Naive thymus-derived CD4-positive, alpha-beta T cell (primary cell): ENCODE measurements at regions not wholly inside any gene's neighbourhood (a gene's known extent, or its start where the extent isn't known, plus 50 kb on each side); places are given as distances from the start of the nearest gene placed in this dataset.
"Not testable (repeated sequence)": the region's sequence is repeated elsewhere in the genome, so short reads cannot be mapped to it uniquely, and the experiment has no call there.

Experiments used
- ATAC-seq: fragments of 150-1000 bp; cut with Tn5 transposase; 2 replicates; pipeline ENCODE4 v1.10.0; 2021; ENCODE audit warnings: mild to moderate bottlenecking, moderate library complexity
- CTCF ChIA-PET: fragments of 350-600 bp; sonication (Branson Sonifier 250); formaldehyde crosslinking; loops from one replicate; lab custom pipeline; 2021; ENCODE audit warnings: antibody characterized with exemption; lab: Charles Lee
- POLR2A ChIA-PET: fragments of 350-600 bp; sonication (Branson Sonifier 250); formaldehyde crosslinking; loops from one replicate; lab custom pipeline; 2021; ENCODE audit warnings: antibody characterized with exemption, inconsistent platforms; lab: Charles Lee
- DNase-seq, 9 donors: peaks; one replicate each; pipeline versions ENCODE4 v3.0.0 to v3.0.0-alpha.2; 2020 to 2022; ENCODE audit warnings: mixed read lengths in 1 of 9
- H3K27ac ChIP-seq: one replicate; pipeline ENCODE4 v1.7.0; 2013; ENCODE audit warnings: mild to moderate bottlenecking, low read depth, low read length, moderate library complexity
- H3K27me3 ChIP-seq, 2 donors: one replicate each; pipeline ENCODE4 v1.7.0; 2013; ENCODE audit warnings: low read length in 2 of 2, mild to moderate bottlenecking in 2 of 2, moderate library complexity in 2 of 2; ENCODE audit not compliant: control insufficient read depth in 2 of 2, insufficient read depth in 2 of 2
- H3K36me3 ChIP-seq, 3 experiments: 1 replicate in 2 of 3; 2 replicates in 1 of 3; pipeline ENCODE4 v1.7.0; 2013; ENCODE audit warnings: low read length in 3 of 3, mild to moderate bottlenecking in 3 of 3, moderate library complexity in 1 of 3; ENCODE audit not compliant: insufficient read depth in 3 of 3, control insufficient read depth in 2 of 3
- H3K4me1 ChIP-seq, 2 donors: one replicate each; pipeline ENCODE4 v1.7.0; 2013; ENCODE audit warnings: low read length in 2 of 2, mild to moderate bottlenecking in 2 of 2, moderate library complexity in 1 of 2; ENCODE audit not compliant: control insufficient read depth in 2 of 2, insufficient read depth in 2 of 2
- H3K4me3 ChIP-seq: 2 replicates; pipeline ENCODE4 v1.7.0; 2013; ENCODE audit warnings: mild to moderate bottlenecking, low read length
- H3K9me3 ChIP-seq, 3 experiments: 1 replicate in 2 of 3; 2 replicates in 1 of 3; pipeline ENCODE4 v1.7.0; 2013; ENCODE audit warnings: low read length in 3 of 3; ENCODE audit not compliant: control insufficient read depth in 2 of 3
- H3K27ac Mint-ChIP-seq, 9 donors: one replicate each; pipeline ENCODE4 v1.8.0; 2020 to 2022; ENCODE audit warnings: mixed read lengths in 9 of 9, mild to moderate bottlenecking in 8 of 9, moderate library complexity in 5 of 9, inconsistent platforms in 2 of 9
- H3K27me3 Mint-ChIP-seq, 5 donors: one replicate each; pipeline ENCODE4 v1.8.0; 2021 to 2022; ENCODE audit warnings: mixed read lengths in 5 of 5, mild to moderate bottlenecking in 1 of 5
- H3K36me3 Mint-ChIP-seq, 5 donors: one replicate each; pipeline ENCODE4 v1.8.0; 2020 to 2022; ENCODE audit warnings: mixed read lengths in 5 of 5, mild to moderate bottlenecking in 3 of 5, inconsistent platforms in 1 of 5
- H3K4me1 Mint-ChIP-seq, 7 donors: one replicate each; pipeline ENCODE4 v1.8.0; 2020 to 2022; ENCODE audit warnings: mixed read lengths in 7 of 7, mild to moderate bottlenecking in 3 of 7, inconsistent platforms in 1 of 7
- H3K4me3 Mint-ChIP-seq, 10 donors: one replicate each; pipeline ENCODE4 v1.8.0; 2020 to 2022; ENCODE audit warnings: mild to moderate bottlenecking in 10 of 10, mixed read lengths in 10 of 10, moderate library complexity in 6 of 10, inconsistent platforms in 2 of 10
- H3K9me3 Mint-ChIP-seq, 11 donors: one replicate each; pipeline ENCODE4 v1.8.0; 2020 to 2022; ENCODE audit warnings: mixed read lengths in 11 of 11, mild to moderate bottlenecking in 4 of 11, inconsistent platforms in 1 of 11, moderate library complexity in 1 of 11
- intact Hi-C, 2 donors: fragments of 100-400 bp; cut with micrococcal nuclease; formaldehyde crosslinking; loops; one replicate each; pipeline ENCODE4 v1.15.1; 2023

DNA sequence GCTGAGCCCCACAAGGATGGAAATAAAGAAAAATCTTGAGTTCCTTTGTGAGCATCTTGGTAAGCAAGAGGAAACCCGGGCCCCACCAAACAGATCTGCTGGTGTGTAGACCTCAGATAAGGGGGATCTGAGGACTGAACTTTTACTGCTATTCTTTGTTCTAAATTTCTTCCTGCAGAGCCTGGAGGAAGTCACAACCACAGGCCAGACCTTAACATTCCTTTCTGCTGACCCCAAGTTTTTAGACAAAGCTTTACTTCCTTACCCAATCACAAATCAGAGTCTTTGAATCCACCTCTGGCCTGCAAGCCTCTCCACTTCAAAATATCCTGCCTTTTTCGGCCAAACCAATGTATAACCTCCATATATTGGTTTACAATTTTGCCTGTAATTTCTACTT lies 352.6 kb upstream of the AUTS2 start:
- no peak overlapping the region for H3K4me3 Mint-ChIP-seq
- peaks cover 0 to 8% (median 0%) of the 10 kb centered on the region in 5 donors for H3K36me3 Mint-ChIP-seq
- H3K4me3 ChIP-seq, result no peak overlapping the region
- ChIA-PET POLR2A (no interaction called here), CTCF (no interaction called here)
- no peaks in the 10 kb centered on the region for H3K27me3 ChIP-seq
- intact Hi-C loops, result no loop called here
- H3K4me1 Mint-ChIP-seq, result no peaks in the 10 kb centered on the region
- H3K36me3 ChIP-seq, result no peaks in the 10 kb centered on the region
- H3K27ac ChIP-seq, result no peak overlapping the region
- peaks cover 0 to 7% (median 0%) of the 10 kb centered on the region in 5 donors for H3K27me3 Mint-ChIP-seq
- no peak for ATAC-seq
- H3K27ac Mint-ChIP-seq, result no peak overlapping the region
- H3K9me3 ChIP-seq, result no peaks in the 10 kb centered on the region
- H3K9me3 Mint-ChIP-seq, result peaks cover 0 to 14% (median 4%) of the 10 kb centered on the region in 11 donors
- no peak for DNase-seq
- no peaks in the 10 kb centered on the region for H3K4me1 ChIP-seq

DNA sequence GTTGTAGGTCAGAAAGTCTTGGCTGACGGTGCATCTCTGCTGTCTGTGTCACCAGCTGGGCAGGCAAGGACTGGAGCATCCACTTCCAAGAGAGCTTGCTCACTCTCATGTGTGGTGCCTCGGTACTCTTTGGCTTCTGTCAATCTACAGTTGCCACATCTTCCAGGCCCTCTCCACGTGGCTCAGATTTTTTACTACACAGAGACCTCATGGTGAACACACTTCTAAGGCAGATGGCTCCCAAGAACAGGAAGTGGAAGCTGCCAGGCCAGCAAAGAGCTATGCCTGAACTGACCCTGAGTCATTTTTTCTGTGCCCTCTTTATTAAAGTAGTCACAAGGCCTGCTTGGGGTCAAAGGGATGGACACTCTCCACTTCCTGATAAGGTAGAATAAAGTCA lies 351.5 kb upstream of the AUTS2 start:
- no peak for DNase-seq
- POLR2A ChIA-PET, result no interaction called here
- no peak for ATAC-seq

DNA sequence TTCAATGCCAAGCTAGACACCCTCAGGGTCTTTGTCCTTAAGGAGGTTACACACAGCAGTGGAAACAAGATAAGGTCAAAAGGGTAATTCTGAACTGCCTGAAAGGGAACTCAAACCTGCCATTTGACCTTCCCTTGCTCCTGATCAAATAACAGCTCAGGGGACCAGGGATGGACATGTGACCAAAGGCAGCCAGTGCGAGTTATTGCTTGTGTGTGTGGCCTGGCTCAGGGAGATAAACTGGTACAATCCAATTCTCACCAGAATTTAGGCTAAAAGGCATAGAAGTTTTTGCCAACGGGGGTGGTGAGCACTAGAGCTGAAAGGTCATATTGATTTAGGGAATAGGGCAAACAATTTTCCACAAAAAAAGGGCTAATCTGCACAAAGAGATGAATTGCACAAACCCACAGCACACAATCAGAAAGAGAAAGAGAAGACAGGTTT lies 349.9 kb upstream of the AUTS2 start:
- ATAC-seq, H3K4me1 ChIP-seq, H3K9me3 ChIP-seq, POLR2A ChIA-PET, H3K4me1 Mint-ChIP-seq, H3K27ac ChIP-seq, H3K27me3 Mint-ChIP-seq, H3K4me3 Mint-ChIP-seq, H3K27ac Mint-ChIP-seq, H3K36me3 ChIP-seq, DNase-seq, H3K4me3 ChIP-seq, intact Hi-C loops, CTCF ChIA-PET, H3K27me3 ChIP-seq: not testable (repeated sequence)
- H3K9me3 Mint-ChIP-seq, result peaks cover 0 to 24% (median 5%) of the 10 kb centered on the region in 11 donors
- H3K36me3 Mint-ChIP-seq, result peaks cover 0 to 12% (median 0%) of the 10 kb centered on the region in 5 donors

More for the DNA sequence above, 351.5 kb upstream of the AUTS2 start:
- intact Hi-C loops, result no loop called here
- Mint-ChIP-seq H3K9me3 (peaks cover 0 to 20% (median 3%) of the 10 kb centered on the region in 11 donors), H3K4me1 (no peaks in the 10 kb centered on the region), H3K27me3 (peaks cover 0 to 7% (median 0%) of the 10 kb centered on the region in 5 donors), H3K4me3 (no peak overlapping the region), H3K27ac (no peak overlapping the region), H3K36me3 (peaks cover 0 to 8% (median 0%) of the 10 kb centered on the region in 5 donors)
- H3K9me3 ChIP-seq, result no peaks in the 10 kb centered on the region
- no peaks in the 10 kb centered on the region for H3K36me3 ChIP-seq
- H3K27me3 ChIP-seq, result no peaks in the 10 kb centered on the region
- CTCF ChIA-PET, result no interaction called here
- H3K4me3 ChIP-seq, result no peak overlapping the region
- H3K27ac ChIP-seq, result no peak overlapping the region
- H3K4me1 ChIP-seq, result no peaks in the 10 kb centered on the region

DNA sequence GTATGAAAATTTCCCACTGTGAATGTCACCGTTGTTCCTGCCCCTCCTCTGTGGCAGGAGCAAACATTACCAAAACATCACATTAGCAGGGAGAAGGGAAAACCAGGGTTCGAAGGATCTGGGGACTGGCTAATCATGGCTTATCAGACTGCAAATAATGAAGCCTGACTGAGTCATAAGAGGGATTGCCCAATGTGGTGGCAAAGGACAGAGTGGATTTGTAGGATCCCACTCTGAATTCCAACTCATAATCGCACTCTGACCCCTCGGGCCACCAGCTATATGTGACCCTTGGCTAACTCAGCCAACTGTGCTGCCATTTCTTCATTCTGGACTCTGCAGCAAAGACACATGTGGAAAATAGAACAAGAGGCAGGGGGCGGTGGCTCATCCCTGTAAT lies 347.3 kb upstream of the AUTS2 start:
- no peaks in the 10 kb centered on the region for H3K4me1 ChIP-seq
- POLR2A ChIA-PET, result no interaction called here
- H3K4me3 ChIP-seq, result no peak overlapping the region
- ATAC-seq (no peak), DNase-seq (no peak)
- CTCF ChIA-PET, result no interaction called here
- Mint-ChIP-seq H3K27ac (no peak overlapping the region), H3K27me3 (peaks cover 0 to 8% (median 0%) of the 10 kb centered on the region in 5 donors), H3K9me3 (peaks cover 0 to 28% (median 5%) of the 10 kb centered on the region in 11 donors), H3K4me3 (no peak overlapping the region), H3K36me3 (peaks cover 0 to 11% (median 0%) of the 10 kb centered on the region in 5 donors), H3K4me1 (no peaks in the 10 kb centered on the region)
- H3K27me3 ChIP-seq, result no peaks in the 10 kb centered on the region
- H3K27ac ChIP-seq, result no peak overlapping the region
- no peaks in the 10 kb centered on the region for H3K36me3 ChIP-seq
- intact Hi-C loops, result no loop called here
- no peaks in the 10 kb centered on the region for H3K9me3 ChIP-seq

DNA sequence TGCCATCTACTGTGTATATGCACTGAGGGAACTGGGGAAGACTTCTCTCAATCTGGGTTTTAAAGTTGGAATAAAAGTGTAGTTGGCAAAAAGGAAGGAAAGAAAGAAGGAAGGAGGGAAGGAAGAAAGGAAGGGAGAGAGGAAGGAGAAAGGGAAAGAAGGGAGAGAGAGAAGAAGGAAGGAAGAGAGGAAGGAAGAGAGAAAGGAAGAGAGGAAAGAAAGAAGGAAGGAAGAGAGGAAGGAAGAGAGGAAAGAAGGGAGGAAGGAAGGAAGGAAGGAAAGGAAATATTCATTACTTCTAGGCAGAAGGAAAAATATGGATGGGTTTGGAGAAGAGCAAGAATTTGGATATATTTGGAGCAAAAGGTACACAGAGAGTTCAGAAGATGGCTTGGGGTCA lies 343.6 kb upstream of the AUTS2 start:
- Histone ChIP-seq H3K27ac (no peak overlapping the region), H3K36me3 (no peaks in the 10 kb centered on the region), H3K27me3 (no peaks in the 10 kb centered on the region), H3K9me3 (peaks cover 0 to 3% (median 0%) of the 10 kb centered on the region in 3 experiments), H3K4me1 (no peaks in the 10 kb centered on the region), H3K4me3 (no peak overlapping the region)
- DNase-seq (no peak), ATAC-seq (no peak)
- Mint-ChIP-seq H3K27ac (no peak overlapping the region), H3K4me3 (no peak overlapping the region), H3K4me1 (peaks cover 0 to 3% (median 0%) of the 10 kb centered on the region in 7 donors), H3K27me3 (peaks cover 0 to 10% (median 0%) of the 10 kb centered on the region in 5 donors), H3K9me3 (peaks cover 3 to 39% (median 8%) of the 10 kb centered on the region in 11 donors), H3K36me3 (peaks cover 0 to 5% (median 0%) of the 10 kb centered on the region in 5 donors)
- CTCF ChIA-PET, result no interaction called here
- POLR2A ChIA-PET, result no interaction called here
- intact Hi-C loops, result no loop called here

DNA sequence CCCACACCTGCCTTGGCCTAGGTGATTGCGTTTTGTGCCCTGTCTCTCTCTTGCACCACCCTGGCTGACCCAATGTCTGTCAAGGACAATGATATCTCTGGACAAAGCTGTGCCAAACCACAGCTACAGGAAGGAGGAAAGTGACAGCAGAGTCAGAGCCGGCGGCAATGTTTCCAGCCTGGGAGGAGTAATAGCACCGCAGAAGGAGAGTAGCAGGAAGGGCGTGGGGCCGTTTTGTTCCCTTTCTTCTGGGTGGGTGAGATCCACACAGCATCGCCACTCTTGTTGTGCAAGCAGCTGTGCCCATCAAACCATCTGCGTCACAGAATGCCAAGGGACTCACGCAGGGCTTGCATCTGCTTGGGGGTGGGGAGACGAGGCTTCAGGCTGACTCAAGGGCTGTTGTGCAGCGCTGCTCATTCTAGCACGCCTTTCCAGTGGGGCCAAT lies 341.6 kb upstream of the AUTS2 start:
- ChIA-PET CTCF (interaction anchor here (0.7 kb wide), 1 partner anchor 177 kb away, joined by 4 read pairs; no protein-coding TSS in a partner anchor), POLR2A (no interaction called here)
- peaks cover 3 to 23% (median 7%) of the 10 kb centered on the region in 11 donors for H3K9me3 Mint-ChIP-seq
- Histone ChIP-seq H3K27me3 (no peaks in the 10 kb centered on the region), H3K36me3 (no peaks in the 10 kb centered on the region), H3K4me1 (no peaks in the 10 kb centered on the region), H3K9me3 (peaks cover 0 to 3% (median 0%) of the 10 kb centered on the region in 3 experiments), H3K27ac (no peak overlapping the region), H3K4me3 (no peak overlapping the region)
- DNase-seq (no peak), ATAC-seq (peak; percentile 55)
- H3K27me3 Mint-ChIP-seq, result peaks cover 0 to 10% (median 0%) of the 10 kb centered on the region in 5 donors
- peaks cover 0 to 3% (median 0%) of the 10 kb centered on the region in 7 donors for H3K4me1 Mint-ChIP-seq
- peaks cover 0 to 5% (median 0%) of the 10 kb centered on the region in 5 donors for H3K36me3 Mint-ChIP-seq
- H3K27ac Mint-ChIP-seq, result no peak overlapping the region
- intact Hi-C loops, result no loop called here
- no peak overlapping the region for H3K4me3 Mint-ChIP-seq

DNA sequence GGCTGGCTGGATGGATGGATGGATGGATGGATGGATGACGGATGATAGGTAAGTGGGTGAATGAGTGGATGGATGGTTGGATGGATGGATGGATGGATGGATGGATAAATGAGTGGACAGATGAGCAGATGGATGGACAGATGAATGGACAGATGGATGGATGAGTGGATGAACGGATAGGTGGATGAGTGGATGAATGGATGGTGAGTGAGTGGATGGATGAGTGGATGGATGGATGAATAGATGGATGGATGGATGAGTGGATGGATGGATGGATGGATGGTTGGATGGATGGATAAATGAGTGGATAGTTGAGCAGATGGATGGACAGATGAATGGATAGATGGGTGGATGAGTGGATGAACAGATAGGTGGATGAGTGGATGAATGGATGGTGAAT lies 340.7 kb upstream of the AUTS2 start:
- ChIA-PET POLR2A (no interaction called here), CTCF (no interaction called here)
- no peak for DNase-seq
- H3K4me3 Mint-ChIP-seq, result no peak overlapping the region
- H3K27me3 ChIP-seq, result no peaks in the 10 kb centered on the region
- no peak overlapping the region for H3K27ac ChIP-seq
- peaks cover 0 to 5% (median 0%) of the 10 kb centered on the region in 5 donors for H3K36me3 Mint-ChIP-seq
- intact Hi-C loops, result no loop called here
- ATAC-seq, result no peak
- H3K9me3 ChIP-seq, result peaks cover 0 to 3% (median 0%) of the 10 kb centered on the region in 3 experiments
- peaks cover 3 to 20% (median 7%) of the 10 kb centered on the region in 11 donors for H3K9me3 Mint-ChIP-seq
- H3K4me3 ChIP-seq, result no peak overlapping the region
- H3K27ac Mint-ChIP-seq, result no peak overlapping the region
- no peaks in the 10 kb centered on the region for H3K36me3 ChIP-seq
- peaks cover 0 to 10% (median 0%) of the 10 kb centered on the region in 5 donors for H3K27me3 Mint-ChIP-seq
- H3K4me1 ChIP-seq, result no peaks in the 10 kb centered on the region
- peaks cover 0 to 3% (median 0%) of the 10 kb centered on the region in 7 donors for H3K4me1 Mint-ChIP-seq
